Ovary (tissue), 3 donors: ENCODE measurements at regions not wholly inside any gene's neighbourhood (a gene's known extent, or its start where the extent isn't known, plus 50 kb on each side); places are given as distances from the start of the nearest gene placed in this dataset.

ENCODE experiments used
- EP300 ChIP-seq: sonication (generic); formaldehyde crosslinking; IDR thresholded peaks from one replicate; pipeline ENCODE4 v1.6.1; 2017; ENCODE audit warnings: antibody characterized with exemption
- POLR2A ChIP-seq: fragments of 450-650 bp; IDR thresholded peaks from one replicate; pipeline ENCODE4 v1.6.1; 2017; ENCODE audit warnings: antibody characterized with exemption, mild to moderate bottlenecking, moderate library complexity
- TF ChIP-seq, protein P1 (sequence below), 3 donors: fragments of 450-650 bp in 2 of 3; fragments of 200-600 bp in 1 of 3; IDR thresholded peaks; one replicate each; pipeline versions ENCODE4 v1.5.1 to v1.8.0; 2016 to 2022; ENCODE audit warnings: antibody characterized with exemption in 3 of 3, mild to moderate bottlenecking in 1 of 3
- donor health status: DM: no; HTN: no; CAD: no.

DNA sequence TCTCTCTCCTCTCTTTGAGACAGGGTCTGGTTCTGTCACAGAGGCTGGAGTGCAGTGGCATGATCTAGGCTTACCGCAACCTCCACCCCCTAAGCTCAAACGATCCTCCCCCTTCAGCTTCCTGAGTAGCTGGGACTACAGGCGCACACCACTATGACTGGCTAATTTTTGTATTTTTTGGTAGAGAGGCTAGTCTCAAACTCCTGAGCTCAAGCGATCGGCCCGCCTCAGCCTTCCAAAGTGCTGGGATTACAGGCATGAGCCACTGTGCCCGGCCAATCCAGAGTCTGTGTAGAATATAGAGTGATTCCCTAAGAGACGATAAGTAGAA lies 65.8 kb upstream of the RPH3AL start:
- TF ChIP-seq EP300 (no peak), POLR2A (no peak)
- TF ChIP-seq, protein P1, sequence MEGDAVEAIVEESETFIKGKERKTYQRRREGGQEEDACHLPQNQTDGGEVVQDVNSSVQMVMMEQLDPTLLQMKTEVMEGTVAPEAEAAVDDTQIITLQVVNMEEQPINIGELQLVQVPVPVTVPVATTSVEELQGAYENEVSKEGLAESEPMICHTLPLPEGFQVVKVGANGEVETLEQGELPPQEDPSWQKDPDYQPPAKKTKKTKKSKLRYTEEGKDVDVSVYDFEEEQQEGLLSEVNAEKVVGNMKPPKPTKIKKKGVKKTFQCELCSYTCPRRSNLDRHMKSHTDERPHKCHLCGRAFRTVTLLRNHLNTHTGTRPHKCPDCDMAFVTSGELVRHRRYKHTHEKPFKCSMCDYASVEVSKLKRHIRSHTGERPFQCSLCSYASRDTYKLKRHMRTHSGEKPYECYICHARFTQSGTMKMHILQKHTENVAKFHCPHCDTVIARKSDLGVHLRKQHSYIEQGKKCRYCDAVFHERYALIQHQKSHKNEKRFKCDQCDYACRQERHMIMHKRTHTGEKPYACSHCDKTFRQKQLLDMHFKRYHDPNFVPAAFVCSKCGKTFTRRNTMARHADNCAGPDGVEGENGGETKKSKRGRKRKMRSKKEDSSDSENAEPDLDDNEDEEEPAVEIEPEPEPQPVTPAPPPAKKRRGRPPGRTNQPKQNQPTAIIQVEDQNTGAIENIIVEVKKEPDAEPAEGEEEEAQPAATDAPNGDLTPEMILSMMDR (IDR thresholded peaks at IDR 0.05), result no peak
